Chondrocyte (in vitro differentiated cells): ENCODE measurements at regions not wholly inside any gene's neighbourhood (a gene's known extent, or its start where the extent isn't known, plus 50 kb on each side); places are given as distances from the start of the nearest gene placed in this dataset.

Experiments
- DNase-seq: peaks from one replicate; pipeline ENCODE4 v3.0.0; 2021; ENCODE audit warnings: mixed read lengths, low spot score
- H3K27ac Mint-ChIP-seq: one replicate; pipeline ENCODE4 v1.8.0; 2021; ENCODE audit warnings: mild to moderate bottlenecking, moderate library complexity, mixed read lengths; ENCODE audit not compliant: unreplicated experiment
- H3K27me3 Mint-ChIP-seq: 2 replicates; pipeline ENCODE4 v1.8.0; 2021; ENCODE audit warnings: low read depth, mixed read lengths
- H3K36me3 Mint-ChIP-seq: 2 replicates; pipeline ENCODE4 v1.8.0; 2021; ENCODE audit warnings: low read depth, mixed read lengths
- H3K4me1 Mint-ChIP-seq: 2 replicates; pipeline ENCODE4 v1.8.0; 2021; ENCODE audit warnings: low read depth, mild to moderate bottlenecking, mixed read lengths
- H3K4me3 Mint-ChIP-seq: one replicate; pipeline ENCODE4 v1.8.0; 2021; ENCODE audit warnings: mild to moderate bottlenecking, moderate library complexity, mixed read lengths; ENCODE audit not compliant: unreplicated experiment
- H3K9me3 Mint-ChIP-seq: 2 replicates; pipeline ENCODE4 v1.8.0; 2021; ENCODE audit warnings: low read depth, mixed read lengths
- CTCF ChIP-seq: fragments of 200-600 bp; sonication (generic); IDR thresholded peaks from 2 replicates; pipeline ENCODE4 v1.5.0; 2021; ENCODE audit warnings: antibody characterized with exemption, mild to moderate bottlenecking, moderate library complexity

GRCh38 chr1:5495596-5496410, 496.4 kb downstream of the NPHP4 start:
- H3K4me1 Mint-ChIP-seq, result no peaks in the 10 kb centered on the region
- no peak for TF ChIP-seq CTCF
- peak; percentile 47 for DNase-seq
- H3K4me3 Mint-ChIP-seq, result no peak overlapping the region
- no peaks in the 10 kb centered on the region for H3K36me3 Mint-ChIP-seq
- H3K9me3 Mint-ChIP-seq, result peaks cover 4% of the 10 kb centered on the region
- peaks cover 9% of the 10 kb centered on the region for H3K27me3 Mint-ChIP-seq
- no peak overlapping the region for H3K27ac Mint-ChIP-seq

GRCh38 chr1:5494518-5494917, 497.7 kb downstream of the NPHP4 start:
- Mint-ChIP-seq H3K27me3 (peaks cover 9% of the 10 kb centered on the region), H3K4me1 (no peaks in the 10 kb centered on the region), H3K27ac (no peak overlapping the region), H3K36me3 (no peaks in the 10 kb centered on the region), H3K9me3 (peaks cover 4% of the 10 kb centered on the region), H3K4me3 (no peak overlapping the region)
- TF ChIP-seq CTCF, result no peak
- no peak for DNase-seq

GRCh38 chr1:5493851-5494311, 498.3 kb downstream of the NPHP4 start:
- no peak for TF ChIP-seq CTCF
- Mint-ChIP-seq H3K27me3 (peaks cover 9% of the 10 kb centered on the region), H3K9me3 (peaks cover 4% of the 10 kb centered on the region), H3K36me3 (no peaks in the 10 kb centered on the region), H3K4me3 (no peak overlapping the region), H3K4me1 (no peaks in the 10 kb centered on the region), H3K27ac (no peak overlapping the region)
- DNase-seq, result no peak

- no peak for DNase-seq
- Mint-ChIP-seq H3K9me3 (peaks cover 4% of the 10 kb centered on the region), H3K27ac (no peak overlapping the region), H3K4me1 (no peaks in the 10 kb centered on the region), H3K4me3 (no peak overlapping the region), H3K36me3 (no peaks in the 10 kb centered on the region), H3K27me3 (peaks cover 9% of the 10 kb centered on the region)
- TF ChIP-seq CTCF, result no peak
Measured at GRCh38 chr1:5493275-5493674, 498.9 kb downstream of the NPHP4 start.

- Mint-ChIP-seq H3K9me3 (peaks cover 4% of the 10 kb centered on the region), H3K36me3 (no peaks in the 10 kb centered on the region), H3K4me3 (no peak overlapping the region), H3K27me3 (peaks cover 9% of the 10 kb centered on the region), H3K27ac (no peak overlapping the region), H3K4me1 (no peaks in the 10 kb centered on the region)
- DNase-seq, result no peak
- TF ChIP-seq CTCF, result no peak
Measured at GRCh38 chr1:5492846-5493245, 499.4 kb downstream of the NPHP4 start.
